OCI-LY3 (cell line): ENCODE measurements at regions not wholly inside any gene's neighbourhood (a gene's known extent, or its start where the extent isn't known, plus 50 kb on each side); places are given as distances from the start of the nearest gene placed in this dataset.

ENCODE experiments used
- EZH2phosphoT487 ChIP-seq: fragments of 200-600 bp; shearing (Covaris generic); IDR thresholded peaks from 2 replicates; pipeline ENCODE4 v1.6.1; 2018; ENCODE audit warnings: antibody characterized with exemption, mixed run types, low read depth
- TF ChIP-seq, protein P1 (sequence below): fragments of 200-600, 300-600 bp; sonication (generic); IDR thresholded peaks from 2 replicates; pipeline ENCODE4 v1.5.1; 2014; ENCODE audit warnings: antibody characterized with exemption, low read length, low read depth

DNA sequence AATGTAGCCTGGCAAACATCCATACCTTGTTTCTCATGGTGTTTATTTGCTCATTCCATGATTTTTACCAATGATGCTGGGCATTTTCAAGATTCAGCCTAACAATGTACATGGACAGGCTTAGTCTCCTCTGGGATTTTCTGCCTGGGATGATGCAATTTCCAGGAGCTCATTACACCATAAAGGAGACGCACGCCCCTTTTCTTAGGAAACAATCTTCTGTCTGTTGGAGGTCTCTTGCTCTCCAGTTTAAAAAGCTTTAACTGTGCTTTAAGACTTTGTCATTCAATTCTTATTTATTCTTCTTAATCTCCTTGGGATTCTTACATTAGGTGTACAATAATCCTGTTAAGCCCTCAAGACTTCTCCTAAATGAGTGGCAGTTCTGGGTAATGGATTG lies 150.3 kb upstream of the NRP1 start:
- TF ChIP-seq, protein P1, sequence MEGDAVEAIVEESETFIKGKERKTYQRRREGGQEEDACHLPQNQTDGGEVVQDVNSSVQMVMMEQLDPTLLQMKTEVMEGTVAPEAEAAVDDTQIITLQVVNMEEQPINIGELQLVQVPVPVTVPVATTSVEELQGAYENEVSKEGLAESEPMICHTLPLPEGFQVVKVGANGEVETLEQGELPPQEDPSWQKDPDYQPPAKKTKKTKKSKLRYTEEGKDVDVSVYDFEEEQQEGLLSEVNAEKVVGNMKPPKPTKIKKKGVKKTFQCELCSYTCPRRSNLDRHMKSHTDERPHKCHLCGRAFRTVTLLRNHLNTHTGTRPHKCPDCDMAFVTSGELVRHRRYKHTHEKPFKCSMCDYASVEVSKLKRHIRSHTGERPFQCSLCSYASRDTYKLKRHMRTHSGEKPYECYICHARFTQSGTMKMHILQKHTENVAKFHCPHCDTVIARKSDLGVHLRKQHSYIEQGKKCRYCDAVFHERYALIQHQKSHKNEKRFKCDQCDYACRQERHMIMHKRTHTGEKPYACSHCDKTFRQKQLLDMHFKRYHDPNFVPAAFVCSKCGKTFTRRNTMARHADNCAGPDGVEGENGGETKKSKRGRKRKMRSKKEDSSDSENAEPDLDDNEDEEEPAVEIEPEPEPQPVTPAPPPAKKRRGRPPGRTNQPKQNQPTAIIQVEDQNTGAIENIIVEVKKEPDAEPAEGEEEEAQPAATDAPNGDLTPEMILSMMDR = no peak
- no peak for TF ChIP-seq EZH2phosphoT487
